H9 (cell line): ENCODE measurements at regions not wholly inside any gene's neighbourhood (a gene's known extent, or its start where the extent isn't known, plus 50 kb on each side); places are given as distances from the start of the nearest gene placed in this dataset.

ENCODE experiments used
- DNase-seq: peaks from one replicate; pipeline ENCODE4 v3.0.0-alpha.2; 2017
- H2AFZ ChIP-seq: one replicate; pipeline ENCODE4 v1.6.1; 2013; ENCODE audit warnings: mild to moderate bottlenecking, low read length, control low read depth, moderate library complexity
- H2AK5ac ChIP-seq: 2 replicates; pipeline ENCODE4 v1.6.1; 2013; ENCODE audit warnings: low read length, control low read depth, mixed read lengths; ENCODE audit not compliant: insufficient read length
- H2BK120ac ChIP-seq: one replicate; pipeline ENCODE4 v1.6.1; 2013; ENCODE audit warnings: low read depth, mild to moderate bottlenecking, low read length, control low read depth, inconsistent platforms; ENCODE audit not compliant: poor library complexity, severe bottlenecking
- H2BK12ac ChIP-seq: 2 replicates; pipeline ENCODE4 v1.6.1; 2013; ENCODE audit warnings: low read length, control low read depth, mixed read lengths, low read depth; ENCODE audit not compliant: insufficient read length
- H2BK15ac ChIP-seq: 2 replicates; pipeline ENCODE4 v1.6.1; 2013; ENCODE audit warnings: low read depth, low read length, control low read depth
- H2BK20ac ChIP-seq: one replicate; pipeline ENCODE4 v1.6.1; 2013; ENCODE audit warnings: low read depth, mild to moderate bottlenecking, low read length, control low read depth, inconsistent platforms; ENCODE audit not compliant: poor library complexity, severe bottlenecking
- H2BK5ac ChIP-seq: 2 replicates; pipeline ENCODE4 v1.6.1; 2013; ENCODE audit warnings: low read length, control low read depth, mixed read lengths; ENCODE audit not compliant: insufficient read length
- H3K14ac ChIP-seq: 2 replicates; pipeline ENCODE4 v1.6.1; 2013; ENCODE audit warnings: low read length, control low read depth; ENCODE audit not compliant: insufficient read depth
- H3K18ac ChIP-seq: 2 replicates; pipeline ENCODE4 v1.6.1; 2013; ENCODE audit warnings: low read depth, mild to moderate bottlenecking, mixed read lengths, low read length, control low read depth; ENCODE audit not compliant: insufficient read length
- H3K23ac ChIP-seq: 2 replicates; pipeline ENCODE4 v1.6.1; 2013; ENCODE audit warnings: low read length, control low read depth, mixed read lengths, low read depth; ENCODE audit not compliant: insufficient read length
- H3K23me2 ChIP-seq: 2 replicates; pipeline ENCODE4 v1.6.1; 2013; ENCODE audit warnings: low read depth, mild to moderate bottlenecking, mixed read lengths, low read length, control low read depth; ENCODE audit not compliant: insufficient read length, poor library complexity, severe bottlenecking
- H3K27ac ChIP-seq: 2 replicates; pipeline ENCODE4 v1.5.1; 2013; ENCODE audit warnings: low read length, control low read depth, mixed read lengths, low read depth; ENCODE audit not compliant: insufficient read length
- H3K27me3 ChIP-seq: 2 replicates; pipeline ENCODE4 v1.6.1; 2013; ENCODE audit warnings: low read length, control low read depth, inconsistent platforms; ENCODE audit not compliant: insufficient read depth
- H3K4ac ChIP-seq: 2 replicates; pipeline ENCODE4 v1.6.1; 2013; ENCODE audit warnings: low read depth, mild to moderate bottlenecking, control low read depth, inconsistent platforms, low read length, moderate library complexity
- H3K4me1 ChIP-seq: 2 replicates; pipeline ENCODE4 v1.6.1; 2013; ENCODE audit warnings: low read length, control low read depth, inconsistent platforms; ENCODE audit not compliant: insufficient read depth
- H3K4me2 ChIP-seq: 2 replicates; pipeline ENCODE4 v1.6.1; 2013; ENCODE audit warnings: low read length, control low read depth, mixed read lengths; ENCODE audit not compliant: insufficient read length, insufficient read depth
- H3K56ac ChIP-seq: 2 replicates; pipeline ENCODE4 v1.6.1; 2013; ENCODE audit warnings: low read depth, mild to moderate bottlenecking, mixed read lengths, low read length, control low read depth; ENCODE audit not compliant: insufficient read length
- H3K79me1 ChIP-seq: 2 replicates; pipeline ENCODE4 v1.6.1; 2013; ENCODE audit warnings: low read depth, mild to moderate bottlenecking, moderate library complexity, low read length, control low read depth, inconsistent platforms; ENCODE audit not compliant: insufficient read depth, poor library complexity, severe bottlenecking
- H3K79me2 ChIP-seq: 2 replicates; pipeline ENCODE4 v1.6.1; 2013; ENCODE audit warnings: low read length, control low read depth, inconsistent platforms; ENCODE audit not compliant: insufficient read depth
- H3K9ac ChIP-seq: 2 replicates; pipeline ENCODE4 v1.6.1; 2013; ENCODE audit warnings: low read length, control low read depth, mixed read lengths; ENCODE audit not compliant: insufficient read length; ENCODE audit errors: extremely low read depth
- H3K9me3 ChIP-seq: one replicate; pipeline ENCODE4 v1.6.1; 2013; ENCODE audit warnings: low read depth, low read length, inconsistent platforms; ENCODE audit not compliant: control insufficient read depth
- H3T11ph ChIP-seq: one replicate; pipeline ENCODE4 v1.6.1; 2013; ENCODE audit warnings: mild to moderate bottlenecking, low read length, control low read depth, inconsistent platforms
- H4K20me1 ChIP-seq: one replicate; pipeline ENCODE4 v1.6.1; 2013; ENCODE audit not compliant: control insufficient read depth, insufficient read length, insufficient read depth
- H4K5ac ChIP-seq: 2 replicates; pipeline ENCODE4 v1.6.1; 2013; ENCODE audit warnings: low read depth, mild to moderate bottlenecking, mixed read lengths, low read length, control low read depth; ENCODE audit not compliant: insufficient read length
- H4K8ac ChIP-seq: replicated peaks from 2 replicates; pipeline ENCODE4 v1.6.1; 2013; ENCODE audit warnings: low read length, control low read depth, mixed read lengths, low read depth; ENCODE audit not compliant: insufficient read length
- H4K91ac ChIP-seq: 2 replicates; pipeline ENCODE4 v1.6.1; 2013; ENCODE audit warnings: low read depth, mild to moderate bottlenecking, moderate library complexity, mixed read lengths, low read length, control low read depth; ENCODE audit not compliant: insufficient read length
- H3K27ac Mint-ChIP-seq, 3 experiments: 2 replicates in 2 of 3; 3 replicates in 1 of 3; pipeline ENCODE4 v1.8.0; 2020 to 2021; ENCODE audit warnings: mixed read lengths in 3 of 3, mild to moderate bottlenecking in 1 of 3, moderate library complexity in 1 of 3
- H3K27me3 Mint-ChIP-seq: 2 replicates; pipeline ENCODE4 v1.8.0; 2021; ENCODE audit warnings: low read depth, mild to moderate bottlenecking, moderate library complexity, mixed read lengths
- H3K36me3 Mint-ChIP-seq, 3 experiments: 2 replicates in 2 of 3; 3 replicates in 1 of 3; pipeline ENCODE4 v1.8.0; 2020 to 2021; ENCODE audit warnings: low read depth in 3 of 3, mixed read lengths in 3 of 3; ENCODE audit not compliant: insufficient read depth in 1 of 3
- H3K4me1 Mint-ChIP-seq, 2 experiments: 2 replicates each; pipeline ENCODE4 v1.8.0; 2020; ENCODE audit warnings: mixed read lengths in 2 of 2
- H3K4me3 Mint-ChIP-seq, 2 experiments: 2 replicates in 1 of 2; 3 replicates in 1 of 2; pipeline ENCODE4 v1.8.0; 2020 to 2021; ENCODE audit warnings: mild to moderate bottlenecking in 2 of 2, mixed read lengths in 2 of 2, moderate library complexity in 1 of 2
- H3K9me3 Mint-ChIP-seq, 2 experiments: 2 replicates in 1 of 2; 3 replicates in 1 of 2; pipeline ENCODE4 v1.8.0; 2020; ENCODE audit warnings: mild to moderate bottlenecking in 2 of 2, mixed read lengths in 2 of 2, moderate library complexity in 1 of 2
- WGBS: extraction: QIAGEN DNeasy Blood & Tissue Kit; methylation state at CpG from one replicate; pipeline ENCODE4 v1.1.7; 2013; ENCODE audit warnings: missing lambda C conversion rate, low lambda C conversion rate, mixed read lengths; ENCODE audit not compliant: insufficient read length; ENCODE audit errors: extremely low coverage; 5-methylcytosine and 5-hydroxymethylcytosine counted together
- TF ChIP-seq, protein P1 (sequence below): fragments of 200-600 bp; sonication (generic); conservative IDR thresholded peaks from 3 replicates; pipeline ENCODE4 v1.8.0; 2021; ENCODE audit warnings: antibody characterized with exemption, mild to moderate bottlenecking

DNA sequence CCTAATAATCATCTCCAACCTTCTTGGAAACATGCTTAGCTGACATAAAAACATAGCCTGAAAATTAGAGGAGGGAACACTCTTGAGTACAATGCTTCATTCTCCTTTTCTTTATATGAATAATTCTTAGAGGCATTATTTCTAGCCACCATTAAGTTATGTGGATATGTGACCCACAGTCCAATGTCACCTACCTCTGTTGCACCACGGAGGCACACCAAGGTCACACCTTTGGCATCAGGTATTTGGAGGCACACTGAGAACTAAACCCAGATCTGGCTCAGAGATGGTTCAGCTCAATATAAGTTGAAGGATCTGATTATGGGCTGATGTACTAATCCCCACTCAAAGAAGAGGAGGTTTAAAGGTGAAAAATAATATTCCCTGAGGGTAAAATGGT is 385.1 kb downstream of the POM121L12 start:
- Histone ChIP-seq H3K4me1 (no peaks in the 10 kb centered on the region), H2BK5ac (no peak overlapping the region), H2AK5ac (no peak overlapping the region), H3K9me3 (no peaks in the 10 kb centered on the region), H2BK120ac (no peak overlapping the region), H3K9ac (no peak overlapping the region), H4K20me1 (no peaks in the 10 kb centered on the region), H2BK15ac (no peak overlapping the region), H4K91ac (no peak overlapping the region), H4K8ac (no peak overlapping the region), H3K18ac (no peak overlapping the region), H3K79me2 (no peaks in the 10 kb centered on the region), H3K14ac (no peak overlapping the region), H3K4ac (no peak overlapping the region), H3K23ac (no peak overlapping the region), H3K56ac (no peak overlapping the region), H2BK12ac (no peak overlapping the region), H2AFZ (no peak overlapping the region), H3K27me3 (no peaks in the 10 kb centered on the region), H3K4me2 (no peak overlapping the region), H3K27ac (no peak overlapping the region), H3T11ph (no peak overlapping the region), H4K5ac (no peak overlapping the region), H3K79me1 (no peaks in the 10 kb centered on the region), H3K23me2 (no peaks in the 10 kb centered on the region), H2BK20ac (no peak overlapping the region)
- Mint-ChIP-seq H3K4me1 (peaks cover 4 to 5% of the 10 kb centered on the region in 2 experiments; a peak in 2 of 4 replicates), H3K36me3 (no peaks in the 10 kb centered on the region; a peak in 1 of 7 replicates), H3K9me3 (peaks cover 0 to 3% of the 10 kb centered on the region in 2 experiments; a peak in 3 of 5 replicates), H3K27ac (no peak overlapping the region), H3K27me3 (no peaks in the 10 kb centered on the region), H3K4me3 (no peak overlapping the region)
- TF ChIP-seq, protein P1, sequence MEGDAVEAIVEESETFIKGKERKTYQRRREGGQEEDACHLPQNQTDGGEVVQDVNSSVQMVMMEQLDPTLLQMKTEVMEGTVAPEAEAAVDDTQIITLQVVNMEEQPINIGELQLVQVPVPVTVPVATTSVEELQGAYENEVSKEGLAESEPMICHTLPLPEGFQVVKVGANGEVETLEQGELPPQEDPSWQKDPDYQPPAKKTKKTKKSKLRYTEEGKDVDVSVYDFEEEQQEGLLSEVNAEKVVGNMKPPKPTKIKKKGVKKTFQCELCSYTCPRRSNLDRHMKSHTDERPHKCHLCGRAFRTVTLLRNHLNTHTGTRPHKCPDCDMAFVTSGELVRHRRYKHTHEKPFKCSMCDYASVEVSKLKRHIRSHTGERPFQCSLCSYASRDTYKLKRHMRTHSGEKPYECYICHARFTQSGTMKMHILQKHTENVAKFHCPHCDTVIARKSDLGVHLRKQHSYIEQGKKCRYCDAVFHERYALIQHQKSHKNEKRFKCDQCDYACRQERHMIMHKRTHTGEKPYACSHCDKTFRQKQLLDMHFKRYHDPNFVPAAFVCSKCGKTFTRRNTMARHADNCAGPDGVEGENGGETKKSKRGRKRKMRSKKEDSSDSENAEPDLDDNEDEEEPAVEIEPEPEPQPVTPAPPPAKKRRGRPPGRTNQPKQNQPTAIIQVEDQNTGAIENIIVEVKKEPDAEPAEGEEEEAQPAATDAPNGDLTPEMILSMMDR, result no peak
- no peak for DNase-seq
- no CpG with 5 or more reads among the region's 1 CpG for WGBS
